ENCODE measurements at regions not wholly inside any gene's neighbourhood (a gene's known extent, or its start where the extent isn't known, plus 50 kb on each side); places are given as distances from the start of the nearest gene placed in this dataset.

GRCh38 chr3:164604687-164605086, 473.6 kb downstream of the SI start:
- no peak for FAIRE-seq
- H3K27me3 ChIP-seq (ENCODE audit: control insufficient read depth, insufficient read depth, low read length) = no peaks in the 10 kb centered on the region
- H3K36me3 ChIP-seq (ENCODE audit: control insufficient read depth, insufficient read depth, low read length) = no peaks in the 10 kb centered on the region
- H3K4me3 ChIP-seq (ENCODE audit: low read depth, low read length) = no peak overlapping the region
- DNase-seq (ENCODE audit: low read depth) = no peak
- no peak for TF ChIP-seq CTCF (IDR thresholded peaks at IDR 0.05; ENCODE audit: insufficient read depth, low read length, severe bottlenecking)

- DNase-seq (ENCODE audit: low read depth) (no peak), FAIRE-seq (no peak)
- no peaks in the 10 kb centered on the region for H3K36me3 ChIP-seq (ENCODE audit: control insufficient read depth, insufficient read depth, low read length)
- H3K27me3 ChIP-seq (ENCODE audit: control insufficient read depth, insufficient read depth, low read length) = no peaks in the 10 kb centered on the region
- no peak for TF ChIP-seq CTCF (IDR thresholded peaks at IDR 0.05; ENCODE audit: insufficient read depth, low read length, severe bottlenecking)
- H3K4me3 ChIP-seq (ENCODE audit: low read depth, low read length) = no peak overlapping the region
Observed at GRCh38 chr3:164577667-164578210, 500.6 kb downstream of the SI start.

- no peak for FAIRE-seq
- H3K36me3 ChIP-seq (ENCODE audit: control insufficient read depth, insufficient read depth, low read length) = no peaks in the 10 kb centered on the region
- no peak for DNase-seq (ENCODE audit: low read depth)
- H3K27me3 ChIP-seq (ENCODE audit: control insufficient read depth, insufficient read depth, low read length) = no peaks in the 10 kb centered on the region
- no peak overlapping the region for H3K4me3 ChIP-seq (ENCODE audit: low read depth, low read length)
- no peak for TF ChIP-seq CTCF (IDR thresholded peaks at IDR 0.05; ENCODE audit: insufficient read depth, low read length, severe bottlenecking)
Observed at GRCh38 chr3:164572436-164572835, 505.9 kb downstream of the SI start.

- DNase-seq (ENCODE audit: low read depth) (no peak), FAIRE-seq (no peak)
- Histone ChIP-seq H3K4me3 (ENCODE audit: low read depth, low read length) (no peak overlapping the region), H3K27me3 (ENCODE audit: control insufficient read depth, insufficient read depth, low read length) (no peaks in the 10 kb centered on the region), H3K36me3 (ENCODE audit: control insufficient read depth, insufficient read depth, low read length) (no peaks in the 10 kb centered on the region)
- TF ChIP-seq CTCF (IDR thresholded peaks at IDR 0.05; ENCODE audit: insufficient read depth, low read length, severe bottlenecking) = no peak
Observed at GRCh38 chr3:164550857-164551256, 527.4 kb downstream of the SI start.

- no peak overlapping the region for H3K4me3 ChIP-seq (ENCODE audit: low read depth, low read length)
- no peak for DNase-seq (ENCODE audit: low read depth)
- no peak for FAIRE-seq
- TF ChIP-seq CTCF (IDR thresholded peaks at IDR 0.05; ENCODE audit: insufficient read depth, low read length, severe bottlenecking) = no peak
- no peaks in the 10 kb centered on the region for H3K27me3 ChIP-seq (ENCODE audit: control insufficient read depth, insufficient read depth, low read length)
- no peaks in the 10 kb centered on the region for H3K36me3 ChIP-seq (ENCODE audit: control insufficient read depth, insufficient read depth, low read length)
Observed at GRCh38 chr3:164539215-164539614, 539.1 kb downstream of the SI start.

- H3K36me3 ChIP-seq (ENCODE audit: control insufficient read depth, insufficient read depth, low read length) = no peaks in the 10 kb centered on the region
- FAIRE-seq = no peak
- no peak for TF ChIP-seq CTCF (IDR thresholded peaks at IDR 0.05; ENCODE audit: insufficient read depth, low read length, severe bottlenecking)
- H3K4me3 ChIP-seq (ENCODE audit: low read depth, low read length) = no peak overlapping the region
- no peaks in the 10 kb centered on the region for H3K27me3 ChIP-seq (ENCODE audit: control insufficient read depth, insufficient read depth, low read length)
- no peak for DNase-seq (ENCODE audit: low read depth)
Observed at GRCh38 chr3:164537485-164537884, 540.8 kb downstream of the SI start.
